ENCODE measurements at regions not wholly inside any gene's neighbourhood (a gene's known extent, or its start where the extent isn't known, plus 50 kb on each side); places are given as distances from the start of the nearest gene placed in this dataset.

DNA sequence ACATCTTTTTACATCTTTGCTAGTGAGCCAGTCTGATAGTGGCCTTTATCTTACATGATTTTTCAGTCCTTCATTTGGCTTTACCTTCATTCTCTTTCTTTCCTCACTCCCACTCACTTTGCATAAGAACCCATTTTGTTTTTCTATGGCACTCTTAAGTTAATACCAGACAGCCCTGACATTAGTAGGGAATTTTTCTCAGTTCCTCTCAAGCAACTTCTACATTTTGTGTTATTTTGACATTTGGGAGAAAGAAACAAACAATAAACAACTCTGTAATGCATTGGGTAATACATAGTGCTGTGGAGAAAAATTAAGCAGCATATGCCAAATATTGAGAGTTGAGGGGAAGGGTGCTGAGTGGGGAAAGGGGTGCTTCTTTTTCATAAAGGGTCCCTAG, 524.1 kb upstream of the JAG1 start:
- Histone ChIP-seq H4K20me1 (ENCODE audit: insufficient read depth) (no peaks in the 10 kb centered on the region), H3K9ac (ENCODE audit: low read length) (no peak overlapping the region), H3K27ac (ENCODE audit: low read length) (no peak overlapping the region), H3K4me3 (ENCODE audit: low read length) (no peak overlapping the region), H3K79me2 (replicated peaks; ENCODE audit: insufficient read depth, low read length) (no peaks in the 10 kb centered on the region), H2AFZ (ENCODE audit: low read depth, low read length) (no peak overlapping the region), H3K9me3 (ENCODE audit: low read length) (no peaks in the 10 kb centered on the region), H3K9me2 (ENCODE audit: insufficient read depth, low read length) (no peaks in the 10 kb centered on the region), H3K36me3 (ENCODE audit: insufficient read depth, low read length) (no peaks in the 10 kb centered on the region), H3K4me2 (ENCODE audit: low read length) (no peak overlapping the region), H3K27me3 (ENCODE audit: insufficient read depth, low read depth, low read length) (no peaks in the 10 kb centered on the region), H3F3A (ENCODE audit: insufficient read depth, low read length, poor library complexity, severe bottlenecking) (no peaks in the 10 kb centered on the region)
- no peak for TF ChIP-seq EZH2 (IDR thresholded peaks at IDR 0.05; ENCODE audit: borderline replicate concordance, insufficient read depth, low read length, poor library complexity, severe bottlenecking)
- no peak for TF ChIP-seq RAD21 (conservative IDR thresholded peaks at IDR 0.05)
- no peak for TF ChIP-seq SMC3 (conservative IDR thresholded peaks at IDR 0.05; ENCODE audit: poor library complexity)
- TF ChIP-seq, protein P1, sequence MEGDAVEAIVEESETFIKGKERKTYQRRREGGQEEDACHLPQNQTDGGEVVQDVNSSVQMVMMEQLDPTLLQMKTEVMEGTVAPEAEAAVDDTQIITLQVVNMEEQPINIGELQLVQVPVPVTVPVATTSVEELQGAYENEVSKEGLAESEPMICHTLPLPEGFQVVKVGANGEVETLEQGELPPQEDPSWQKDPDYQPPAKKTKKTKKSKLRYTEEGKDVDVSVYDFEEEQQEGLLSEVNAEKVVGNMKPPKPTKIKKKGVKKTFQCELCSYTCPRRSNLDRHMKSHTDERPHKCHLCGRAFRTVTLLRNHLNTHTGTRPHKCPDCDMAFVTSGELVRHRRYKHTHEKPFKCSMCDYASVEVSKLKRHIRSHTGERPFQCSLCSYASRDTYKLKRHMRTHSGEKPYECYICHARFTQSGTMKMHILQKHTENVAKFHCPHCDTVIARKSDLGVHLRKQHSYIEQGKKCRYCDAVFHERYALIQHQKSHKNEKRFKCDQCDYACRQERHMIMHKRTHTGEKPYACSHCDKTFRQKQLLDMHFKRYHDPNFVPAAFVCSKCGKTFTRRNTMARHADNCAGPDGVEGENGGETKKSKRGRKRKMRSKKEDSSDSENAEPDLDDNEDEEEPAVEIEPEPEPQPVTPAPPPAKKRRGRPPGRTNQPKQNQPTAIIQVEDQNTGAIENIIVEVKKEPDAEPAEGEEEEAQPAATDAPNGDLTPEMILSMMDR (IDR thresholded peaks at IDR 0.05; ENCODE audit: poor library complexity, severe bottlenecking), result no peak
- TF ChIP-seq, protein P2, sequence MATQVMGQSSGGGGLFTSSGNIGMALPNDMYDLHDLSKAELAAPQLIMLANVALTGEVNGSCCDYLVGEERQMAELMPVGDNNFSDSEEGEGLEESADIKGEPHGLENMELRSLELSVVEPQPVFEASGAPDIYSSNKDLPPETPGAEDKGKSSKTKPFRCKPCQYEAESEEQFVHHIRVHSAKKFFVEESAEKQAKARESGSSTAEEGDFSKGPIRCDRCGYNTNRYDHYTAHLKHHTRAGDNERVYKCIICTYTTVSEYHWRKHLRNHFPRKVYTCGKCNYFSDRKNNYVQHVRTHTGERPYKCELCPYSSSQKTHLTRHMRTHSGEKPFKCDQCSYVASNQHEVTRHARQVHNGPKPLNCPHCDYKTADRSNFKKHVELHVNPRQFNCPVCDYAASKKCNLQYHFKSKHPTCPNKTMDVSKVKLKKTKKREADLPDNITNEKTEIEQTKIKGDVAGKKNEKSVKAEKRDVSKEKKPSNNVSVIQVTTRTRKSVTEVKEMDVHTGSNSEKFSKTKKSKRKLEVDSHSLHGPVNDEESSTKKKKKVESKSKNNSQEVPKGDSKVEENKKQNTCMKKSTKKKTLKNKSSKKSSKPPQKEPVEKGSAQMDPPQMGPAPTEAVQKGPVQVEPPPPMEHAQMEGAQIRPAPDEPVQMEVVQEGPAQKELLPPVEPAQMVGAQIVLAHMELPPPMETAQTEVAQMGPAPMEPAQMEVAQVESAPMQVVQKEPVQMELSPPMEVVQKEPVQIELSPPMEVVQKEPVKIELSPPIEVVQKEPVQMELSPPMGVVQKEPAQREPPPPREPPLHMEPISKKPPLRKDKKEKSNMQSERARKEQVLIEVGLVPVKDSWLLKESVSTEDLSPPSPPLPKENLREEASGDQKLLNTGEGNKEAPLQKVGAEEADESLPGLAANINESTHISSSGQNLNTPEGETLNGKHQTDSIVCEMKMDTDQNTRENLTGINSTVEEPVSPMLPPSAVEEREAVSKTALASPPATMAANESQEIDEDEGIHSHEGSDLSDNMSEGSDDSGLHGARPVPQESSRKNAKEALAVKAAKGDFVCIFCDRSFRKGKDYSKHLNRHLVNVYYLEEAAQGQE (IDR thresholded peaks at IDR 0.05; ENCODE audit: borderline replicate concordance), result no peak
- TF ChIP-seq EP300 (conservative IDR thresholded peaks at IDR 0.05; ENCODE audit: poor library complexity, severe bottlenecking), result no peak
- TF ChIP-seq MXI1 (conservative IDR thresholded peaks at IDR 0.05; ENCODE audit: poor library complexity, severe bottlenecking), result no peak
- no peak for TF ChIP-seq POLR2AphosphoS5 (IDR thresholded peaks at IDR 0.05)
- no peak for TF ChIP-seq TAF1 (IDR thresholded peaks at IDR 0.05; ENCODE audit: low read depth)

DNA sequence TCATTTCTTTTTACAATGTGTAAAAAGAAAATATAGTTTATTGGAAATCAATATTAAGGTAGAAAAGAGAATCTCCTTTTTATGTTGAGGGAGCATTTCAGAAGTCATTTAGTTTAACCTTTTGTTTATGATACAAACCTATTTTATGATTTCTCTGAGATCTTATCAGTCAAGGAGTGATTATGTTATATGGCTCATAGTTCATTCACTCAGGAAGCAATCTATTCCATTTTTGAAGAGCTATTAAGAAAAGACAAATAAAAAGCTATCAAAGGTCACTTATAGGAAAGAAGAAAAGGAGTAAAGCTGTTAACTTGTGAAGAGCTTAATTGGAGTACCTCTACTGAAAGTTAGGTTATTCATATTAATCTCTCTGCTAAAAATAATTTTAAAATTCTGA, 526.6 kb upstream of the JAG1 start:
- Histone ChIP-seq H3K36me3 (ENCODE audit: insufficient read depth, low read length) (no peaks in the 10 kb centered on the region), H3K9me3 (ENCODE audit: low read length) (no peaks in the 10 kb centered on the region), H3F3A (ENCODE audit: insufficient read depth, low read length, poor library complexity, severe bottlenecking) (no peaks in the 10 kb centered on the region), H2AFZ (ENCODE audit: low read depth, low read length) (no peak overlapping the region), H3K79me2 (replicated peaks; ENCODE audit: insufficient read depth, low read length) (no peaks in the 10 kb centered on the region), H4K20me1 (ENCODE audit: insufficient read depth) (no peaks in the 10 kb centered on the region), H3K27me3 (ENCODE audit: insufficient read depth, low read depth, low read length) (no peaks in the 10 kb centered on the region), H3K4me2 (ENCODE audit: low read length) (no peak overlapping the region), H3K9me2 (ENCODE audit: insufficient read depth, low read length) (no peaks in the 10 kb centered on the region), H3K4me3 (ENCODE audit: low read length) (no peak overlapping the region), H3K27ac (ENCODE audit: low read length) (no peak overlapping the region), H3K9ac (ENCODE audit: low read length) (no peak overlapping the region)
- TF ChIP-seq, protein P2 (IDR thresholded peaks at IDR 0.05; ENCODE audit: borderline replicate concordance), result no peak
- no peak for TF ChIP-seq EZH2 (IDR thresholded peaks at IDR 0.05; ENCODE audit: borderline replicate concordance, insufficient read depth, low read length, poor library complexity, severe bottlenecking)
- TF ChIP-seq, protein P1 (IDR thresholded peaks at IDR 0.05; ENCODE audit: poor library complexity, severe bottlenecking), result no peak
- no peak for TF ChIP-seq POLR2AphosphoS5 (IDR thresholded peaks at IDR 0.05)
- no peak for TF ChIP-seq MXI1 (conservative IDR thresholded peaks at IDR 0.05; ENCODE audit: poor library complexity, severe bottlenecking)
- TF ChIP-seq RAD21 (conservative IDR thresholded peaks at IDR 0.05), result no peak
- TF ChIP-seq EP300 (conservative IDR thresholded peaks at IDR 0.05; ENCODE audit: poor library complexity, severe bottlenecking), result no peak
- no peak for TF ChIP-seq TAF1 (IDR thresholded peaks at IDR 0.05; ENCODE audit: low read depth)
- no peak for TF ChIP-seq SMC3 (conservative IDR thresholded peaks at IDR 0.05; ENCODE audit: poor library complexity)

All from neural cell (in vitro differentiated cells).